Lower leg skin (tissue), 3 donors: ENCODE measurements at regions not wholly inside any gene's neighbourhood (a gene's known extent, or its start where the extent isn't known, plus 50 kb on each side); places are given as distances from the start of the nearest gene placed in this dataset.

ENCODE experiments used
- CTCF ChIP-seq, 3 donors: fragments of 450-650 bp; IDR thresholded peaks; one replicate each; pipeline ENCODE4 v1.5.1; 2016; ENCODE audit warnings: antibody characterized with exemption in 3 of 3, mild to moderate bottlenecking in 3 of 3, moderate library complexity in 2 of 3
- POLR2A ChIP-seq, 2 donors: fragments of 450-650 bp; IDR thresholded peaks; one replicate each; pipeline ENCODE4 v1.6.1; 2016 to 2017; ENCODE audit warnings: antibody characterized with exemption in 2 of 2, mild to moderate bottlenecking in 1 of 2, moderate library complexity in 1 of 2

DNA sequence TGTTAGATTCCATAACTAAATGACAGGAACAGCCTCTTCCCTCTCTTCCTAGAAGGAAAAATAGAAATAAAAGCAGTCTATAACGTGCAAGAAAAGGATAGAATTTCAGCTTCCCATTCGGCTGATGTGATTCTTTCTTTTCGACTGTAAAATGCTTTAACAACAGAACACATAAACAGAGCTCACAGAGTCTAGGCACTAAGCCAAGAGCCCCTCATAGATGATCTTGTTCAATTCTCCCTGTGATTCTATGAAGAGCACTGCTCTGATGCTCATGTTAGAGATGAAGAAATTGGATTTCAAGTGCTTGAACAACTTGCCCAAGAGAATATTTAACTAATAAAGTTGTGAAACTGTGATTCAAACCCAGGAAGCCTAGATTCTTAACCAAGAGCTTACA is 232.7 kb downstream of the RPAP3 start:
- no peak for TF ChIP-seq CTCF (IDR thresholded peaks at IDR 0.05)
- TF ChIP-seq POLR2A (IDR thresholded peaks at IDR 0.05) = no peak
